ENCODE measurements at regions not wholly inside any gene's neighbourhood (a gene's known extent, or its start where the extent isn't known, plus 50 kb on each side); places are given as distances from the start of the nearest gene placed in this dataset.
A peak's percentile ranks its signal among the peaks of the same experiment; 100 is the strongest.

- no peaks in the 10 kb centered on the region for H3K9me3 Mint-ChIP-seq
Measured at GRCh38 chr11:109783014-109783413, 310.2 kb upstream of the ZC3H12C start.

GRCh38 chr11:109783840-109784239, 309.4 kb upstream of the ZC3H12C start:
- H3K4me3 ChIP-seq (ENCODE audit: low read length) = no peak overlapping the region

More at GRCh38 chr11:109783014-109783413, 310.2 kb upstream of the ZC3H12C start:
- Histone ChIP-seq H3K9ac (ENCODE audit: extremely low read depth, low read length, poor library complexity, severe bottlenecking) (no peak overlapping the region), H3K27me3 (ENCODE audit: control insufficient read depth, insufficient read depth, low read length, poor library complexity, severe bottlenecking) (no peaks in the 10 kb centered on the region), H3K4me1 (ENCODE audit: control insufficient read depth, insufficient read depth, low read length) (no peaks in the 10 kb centered on the region), H3K36me3 (ENCODE audit: control insufficient read depth, insufficient read depth, low read length) (no peaks in the 10 kb centered on the region), H3K27ac (ENCODE audit: low read depth, low read length) (no peak overlapping the region), H3K4me3 (ENCODE audit: low read length) (no peak overlapping the region), H3K9me3 (ENCODE audit: control insufficient read depth, low read length) (peaks cover 4% of the 10 kb centered on the region)
- no peak for DNase-seq
- no peak for TF ChIP-seq CTCF (conservative IDR thresholded peaks at IDR 0.05)
- H3K27me3 Mint-ChIP-seq (ENCODE audit: insufficient read depth) = no peaks in the 10 kb centered on the region
- H3K27ac Mint-ChIP-seq = no peak overlapping the region
- no peaks in the 10 kb centered on the region for H3K36me3 Mint-ChIP-seq (ENCODE audit: low read depth)
- peaks cover 19% of the 10 kb centered on the region for H3K4me1 Mint-ChIP-seq
- H3K4me3 Mint-ChIP-seq = no peak overlapping the region
- WGBS, 2 experiments (ENCODE audit: insufficient coverage in 1 of 2, insufficient read length in 1 of 2) = 53 to 57% methylated on average over 1 to 2 of the region's 3 CpGs

GRCh38 chr11:109784536-109784935, 308.7 kb upstream of the ZC3H12C start:
- Histone ChIP-seq H3K9ac (ENCODE audit: extremely low read depth, low read length, poor library complexity, severe bottlenecking) (no peak overlapping the region), H3K4me1 (ENCODE audit: control insufficient read depth, insufficient read depth, low read length) (no peaks in the 10 kb centered on the region), H3K27me3 (ENCODE audit: control insufficient read depth, insufficient read depth, low read length, poor library complexity, severe bottlenecking) (no peaks in the 10 kb centered on the region), H3K4me3 (ENCODE audit: low read length) (no peak overlapping the region), H3K27ac (ENCODE audit: low read depth, low read length) (no peak overlapping the region), H3K36me3 (ENCODE audit: control insufficient read depth, insufficient read depth, low read length) (no peaks in the 10 kb centered on the region), H3K9me3 (ENCODE audit: control insufficient read depth, low read length) (peaks cover 4% of the 10 kb centered on the region)
- H3K36me3 Mint-ChIP-seq (ENCODE audit: low read depth) = no peaks in the 10 kb centered on the region
- 96% methylated on average over 2 of the region's 3 CpGs; no CpG with 5 or more reads in 1 of the 2 experiments for WGBS, 2 experiments (ENCODE audit: insufficient coverage in 1 of 2, insufficient read length in 1 of 2)
- TF ChIP-seq CTCF (conservative IDR thresholded peaks at IDR 0.05) = no peak
- H3K9me3 Mint-ChIP-seq = no peaks in the 10 kb centered on the region
- no peak overlapping the region for H3K27ac Mint-ChIP-seq
- no peaks in the 10 kb centered on the region for H3K27me3 Mint-ChIP-seq (ENCODE audit: insufficient read depth)
- no peak overlapping the region for H3K4me3 Mint-ChIP-seq
- peaks cover 29% of the 10 kb centered on the region for H3K4me1 Mint-ChIP-seq
- DNase-seq = no peak

More at GRCh38 chr11:109783840-109784239, 309.4 kb upstream of the ZC3H12C start:
- H3K9me3 ChIP-seq (ENCODE audit: control insufficient read depth, low read length) = peaks cover 4% of the 10 kb centered on the region
- Mint-ChIP-seq H3K4me1 (peaks cover 23% of the 10 kb centered on the region), H3K36me3 (ENCODE audit: low read depth) (no peaks in the 10 kb centered on the region), H3K4me3 (no peak overlapping the region), H3K27me3 (ENCODE audit: insufficient read depth) (no peaks in the 10 kb centered on the region), H3K27ac (no peak overlapping the region), H3K9me3 (no peaks in the 10 kb centered on the region)
- peak overlapping the region; percentile 34 for H3K27ac ChIP-seq (ENCODE audit: low read depth, low read length)
- TF ChIP-seq CTCF (conservative IDR thresholded peaks at IDR 0.05) = no peak
- H3K9ac ChIP-seq (ENCODE audit: extremely low read depth, low read length, poor library complexity, severe bottlenecking) = no peak overlapping the region
- WGBS, 2 experiments (ENCODE audit: insufficient coverage in 1 of 2, insufficient read length in 1 of 2) = 69 to 72% methylated on average over 2 to 3 of the region's 3 CpGs
- no peak for DNase-seq
- H3K4me1 ChIP-seq (ENCODE audit: control insufficient read depth, insufficient read depth, low read length) = no peaks in the 10 kb centered on the region
- no peaks in the 10 kb centered on the region for H3K36me3 ChIP-seq (ENCODE audit: control insufficient read depth, insufficient read depth, low read length)
- H3K27me3 ChIP-seq (ENCODE audit: control insufficient read depth, insufficient read depth, low read length, poor library complexity, severe bottlenecking) = no peaks in the 10 kb centered on the region
